NCI-H1694 treated with DMSO at 0.1 percent for 48 hours (cell line): ENCODE measurements at regions not wholly inside any gene's neighbourhood (a gene's known extent, or its start where the extent isn't known, plus 50 kb on each side); places are given as distances from the start of the nearest gene placed in this dataset.
"Not testable (repeated sequence)": the region's sequence is repeated elsewhere in the genome, so short reads cannot be mapped to it uniquely, and the experiment has no call there.

ENCODE experiments used
- DNase-seq: peaks from one replicate; lab custom pipeline; 2025; lab: John Stamatoyannopoulos, UW

GRCh38 chr3:187795207-187795960, 50.1 kb upstream of the BCL6 start:
- no peak for DNase-seq

- DNase-seq = no peak
Measured at GRCh38 chr3:187798126-187798525, 52.9 kb upstream of the BCL6 start.

GRCh38 chr3:187798531-187799530, 53.6 kb upstream of the BCL6 start:
- no peak for DNase-seq

GRCh38 chr3:187799942-187800641, 54.8 kb upstream of the BCL6 start:
- DNase-seq = no peak

- DNase-seq = no peak
Measured at GRCh38 chr3:187801152-187801551, 55.9 kb upstream of the BCL6 start.

- DNase-seq = no peak
Measured at GRCh38 chr3:187802203-187802927, 57.1 kb upstream of the BCL6 start.

GRCh38 chr3:187802928-187803259, 57.6 kb upstream of the BCL6 start:
- no peak for DNase-seq

- no peak for DNase-seq
Measured at GRCh38 chr3:187804120-187804744, 59.0 kb upstream of the BCL6 start.

GRCh38 chr3:187804745-187805121, 59.5 kb upstream of the BCL6 start:
- no peak for DNase-seq

GRCh38 chr3:187805774-187806173, 60.5 kb upstream of the BCL6 start:
- no peak for DNase-seq

GRCh38 chr3:187807086-187807862, 62.0 kb upstream of the BCL6 start:
- DNase-seq = no peak

- no peak for DNase-seq
Measured at GRCh38 chr3:187808527-187808895, 63.2 kb upstream of the BCL6 start.

GRCh38 chr3:187809612-187809991, 64.3 kb upstream of the BCL6 start:
- DNase-seq = no peak

- DNase-seq = no peak
Measured at GRCh38 chr3:187810021-187810446, 64.8 kb upstream of the BCL6 start.

- no peak for DNase-seq
Measured at GRCh38 chr3:187811585-187812250, 66.5 kb upstream of the BCL6 start.

GRCh38 chr3:187812496-187812895, 67.2 kb upstream of the BCL6 start:
- DNase-seq = no peak

- no peak for DNase-seq
Measured at GRCh38 chr3:187813198-187813597, 67.9 kb upstream of the BCL6 start.

GRCh38 chr3:187817766-187818165, 72.5 kb upstream of the BCL6 start:
- not testable (repeated sequence) for DNase-seq

GRCh38 chr3:187821616-187822317, 76.5 kb upstream of the BCL6 start:
- DNase-seq = no peak
